ENCODE measurements at regions not wholly inside any gene's neighbourhood (a gene's known extent, or its start where the extent isn't known, plus 50 kb on each side); places are given as distances from the start of the nearest gene placed in this dataset.

DNA sequence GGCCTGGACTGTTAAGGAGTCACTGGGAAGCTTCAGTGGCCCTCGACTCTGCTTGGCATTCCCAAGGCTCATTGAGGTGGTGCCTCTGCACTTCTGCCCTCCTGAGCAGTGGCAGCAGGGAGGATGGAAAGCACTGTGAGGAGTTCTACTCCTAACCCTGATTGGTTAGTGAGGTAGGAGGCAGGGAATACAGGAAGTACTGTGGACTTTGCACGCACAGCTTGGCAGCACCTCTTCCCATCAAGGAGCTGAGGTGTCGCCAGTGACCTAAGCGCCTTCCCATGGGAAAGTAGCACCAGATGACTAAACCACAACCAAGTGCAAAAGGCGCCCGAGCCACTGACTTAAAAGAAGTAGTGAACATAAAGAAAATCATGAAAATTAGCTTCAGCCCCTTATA, 152.5 kb upstream of the CADM1 start:
- no peak for DNase-seq (ENCODE audit: low read depth in 6 of 9, low spot score in 9 of 9)
- H3K4me3 ChIP-seq (ENCODE audit: low read length in 2 of 2) = no peak overlapping the region
- WGBS = 73% methylated on average over 6 of the region's 6 CpGs
- no peaks in the 10 kb centered on the region for H3K4me1 ChIP-seq (ENCODE audit: control insufficient read depth in 2 of 2, insufficient read depth in 2 of 2, low read length in 2 of 2)
- no peak overlapping the region for H3K27ac ChIP-seq (ENCODE audit: low read depth in 1 of 2, low read length in 1 of 2)
- H3K9me3 ChIP-seq (ENCODE audit: control insufficient read depth in 2 of 2, insufficient read depth in 1 of 2, low read length in 1 of 2) = no peaks in the 10 kb centered on the region
- peaks cover 22 to 40% of the 10 kb centered on the region in 2 donors for H3K27me3 ChIP-seq (ENCODE audit: control insufficient read depth in 2 of 2, insufficient read depth in 1 of 2, low read length in 1 of 2)
- H3K36me3 ChIP-seq (ENCODE audit: control insufficient read depth in 2 of 2, insufficient read depth in 2 of 2, low read length in 1 of 2) = no peaks in the 10 kb centered on the region

GRCh38 chr11:115656041-115656440, 151.8 kb upstream of the CADM1 start:
- DNase-seq (ENCODE audit: low read depth in 6 of 9, low spot score in 9 of 9) = no peak
- Histone ChIP-seq H3K27ac (ENCODE audit: low read depth in 1 of 2, low read length in 1 of 2) (no peak overlapping the region), H3K36me3 (ENCODE audit: control insufficient read depth in 2 of 2, insufficient read depth in 2 of 2, low read length in 1 of 2) (no peaks in the 10 kb centered on the region), H3K27me3 (ENCODE audit: control insufficient read depth in 2 of 2, insufficient read depth in 1 of 2, low read length in 1 of 2) (peaks cover 22 to 38% of the 10 kb centered on the region in 2 donors), H3K9me3 (ENCODE audit: control insufficient read depth in 2 of 2, insufficient read depth in 1 of 2, low read length in 1 of 2) (no peaks in the 10 kb centered on the region), H3K4me3 (ENCODE audit: low read length in 2 of 2) (no peak overlapping the region), H3K4me1 (ENCODE audit: control insufficient read depth in 2 of 2, insufficient read depth in 2 of 2, low read length in 2 of 2) (no peaks in the 10 kb centered on the region)

DNA sequence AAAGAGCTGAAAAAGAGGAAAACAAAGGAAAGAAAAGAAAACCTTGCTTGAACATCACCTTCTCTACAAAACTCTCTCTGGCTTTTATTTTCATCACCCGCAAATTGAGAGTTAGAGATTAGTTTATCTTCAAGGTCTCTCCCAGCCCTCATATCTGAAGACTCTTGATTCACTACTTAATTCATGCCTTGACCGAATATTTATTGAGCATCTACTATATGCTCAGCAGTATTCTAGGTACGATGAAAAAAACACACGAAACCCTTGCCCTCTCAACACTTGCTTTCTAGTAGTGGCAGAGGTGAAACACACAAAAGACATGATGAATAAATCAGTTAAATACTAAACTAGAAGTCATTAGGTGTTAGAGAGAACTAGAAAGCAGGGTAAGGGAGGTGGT, 150.6 kb upstream of the CADM1 start:
- Histone ChIP-seq H3K27ac (ENCODE audit: low read depth in 1 of 2, low read length in 1 of 2) (no peak overlapping the region), H3K36me3 (ENCODE audit: control insufficient read depth in 2 of 2, insufficient read depth in 2 of 2, low read length in 1 of 2) (no peaks in the 10 kb centered on the region), H3K4me3 (ENCODE audit: low read length in 2 of 2) (no peak overlapping the region), H3K4me1 (ENCODE audit: control insufficient read depth in 2 of 2, insufficient read depth in 2 of 2, low read length in 2 of 2) (no peaks in the 10 kb centered on the region), H3K9me3 (ENCODE audit: control insufficient read depth in 2 of 2, insufficient read depth in 1 of 2, low read length in 1 of 2) (no peaks in the 10 kb centered on the region), H3K27me3 (ENCODE audit: control insufficient read depth in 2 of 2, insufficient read depth in 1 of 2, low read length in 1 of 2) (peaks cover 14 to 26% of the 10 kb centered on the region in 2 donors)
- 96% methylated on average over 4 of the region's 4 CpGs for WGBS
- DNase-seq (ENCODE audit: low read depth in 6 of 9, low spot score in 9 of 9) = no peak

DNA sequence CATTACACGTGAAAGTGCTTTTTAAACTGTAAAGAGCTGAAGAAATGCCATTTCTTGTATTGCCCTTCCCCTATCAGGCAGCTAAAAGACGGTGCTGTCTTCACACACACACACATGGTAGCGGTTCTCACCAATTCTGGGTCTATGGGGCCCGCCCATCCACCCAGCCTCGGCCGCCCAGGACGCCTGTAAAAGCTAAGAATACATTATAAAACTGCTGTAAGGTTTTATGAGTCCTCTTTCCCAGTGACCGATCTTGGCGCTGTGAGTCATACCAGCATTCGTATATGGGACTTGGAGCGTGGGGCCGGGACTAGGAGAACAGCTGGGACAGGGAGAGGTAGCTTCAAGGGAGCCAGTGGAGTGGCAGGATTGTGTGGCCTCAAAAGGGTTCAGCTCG, 149.7 kb upstream of the CADM1 start:
- no peak overlapping the region for H3K4me3 ChIP-seq (ENCODE audit: low read length in 2 of 2)
- no peak overlapping the region for H3K27ac ChIP-seq (ENCODE audit: low read depth in 1 of 2, low read length in 1 of 2)
- H3K36me3 ChIP-seq (ENCODE audit: control insufficient read depth in 2 of 2, insufficient read depth in 2 of 2, low read length in 1 of 2) = no peaks in the 10 kb centered on the region
- no peaks in the 10 kb centered on the region for H3K9me3 ChIP-seq (ENCODE audit: control insufficient read depth in 2 of 2, insufficient read depth in 1 of 2, low read length in 1 of 2)
- no peak for DNase-seq (ENCODE audit: low read depth in 6 of 9, low spot score in 9 of 9)
- no peaks in the 10 kb centered on the region for H3K4me1 ChIP-seq (ENCODE audit: control insufficient read depth in 2 of 2, insufficient read depth in 2 of 2, low read length in 2 of 2)
- 88% methylated on average over 13 of the region's 13 CpGs for WGBS
- peaks cover 6 to 17% of the 10 kb centered on the region in 2 donors for H3K27me3 ChIP-seq (ENCODE audit: control insufficient read depth in 2 of 2, insufficient read depth in 1 of 2, low read length in 1 of 2)

DNA sequence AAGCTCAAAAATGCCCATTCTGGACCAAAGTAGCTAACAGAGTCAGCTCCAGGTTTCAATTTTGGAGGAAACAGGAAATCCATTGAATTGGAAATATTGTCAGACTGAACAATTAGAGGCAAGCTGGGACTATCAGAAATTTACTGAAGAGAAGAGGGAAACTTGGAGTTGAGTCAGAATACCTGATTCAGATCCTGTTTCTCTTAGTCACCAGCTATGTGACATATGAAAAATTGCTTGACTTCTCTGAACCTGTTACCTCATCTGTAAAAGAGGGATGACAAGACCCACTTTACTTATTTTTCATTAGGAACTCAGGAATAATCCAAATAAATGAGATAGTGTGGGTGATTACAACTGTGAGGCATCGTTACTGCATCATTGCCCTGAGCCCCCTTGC, 148.9 kb upstream of the CADM1 start:
- no peak for DNase-seq (ENCODE audit: low read depth in 6 of 9, low spot score in 9 of 9)
- 95% methylated on average over 1 of the region's 1 CpG for WGBS
- H3K27ac ChIP-seq (ENCODE audit: low read depth in 1 of 2, low read length in 1 of 2) = no peak overlapping the region
- no peak overlapping the region for H3K4me3 ChIP-seq (ENCODE audit: low read length in 2 of 2)
- H3K9me3 ChIP-seq (ENCODE audit: control insufficient read depth in 2 of 2, insufficient read depth in 1 of 2, low read length in 1 of 2) = no peaks in the 10 kb centered on the region
- peaks cover 0 to 9% of the 10 kb centered on the region in 2 donors for H3K27me3 ChIP-seq (ENCODE audit: control insufficient read depth in 2 of 2, insufficient read depth in 1 of 2, low read length in 1 of 2)
- H3K36me3 ChIP-seq (ENCODE audit: control insufficient read depth in 2 of 2, insufficient read depth in 2 of 2, low read length in 1 of 2) = no peaks in the 10 kb centered on the region
- no peaks in the 10 kb centered on the region for H3K4me1 ChIP-seq (ENCODE audit: control insufficient read depth in 2 of 2, insufficient read depth in 2 of 2, low read length in 2 of 2)

- H3K4me3 ChIP-seq (ENCODE audit: low read length in 2 of 2) = no peak overlapping the region
- H3K36me3 ChIP-seq (ENCODE audit: control insufficient read depth in 2 of 2, insufficient read depth in 2 of 2, low read length in 1 of 2) = no peaks in the 10 kb centered on the region
- H3K27me3 ChIP-seq (ENCODE audit: control insufficient read depth in 2 of 2, insufficient read depth in 1 of 2, low read length in 1 of 2) = peaks cover 0 to 7% of the 10 kb centered on the region in 2 donors
- 42% methylated on average over 8 of the region's 8 CpGs for WGBS
- no peaks in the 10 kb centered on the region for H3K4me1 ChIP-seq (ENCODE audit: control insufficient read depth in 2 of 2, insufficient read depth in 2 of 2, low read length in 2 of 2)
- H3K9me3 ChIP-seq (ENCODE audit: control insufficient read depth in 2 of 2, insufficient read depth in 1 of 2, low read length in 1 of 2) = no peaks in the 10 kb centered on the region
- H3K27ac ChIP-seq (ENCODE audit: low read depth in 1 of 2, low read length in 1 of 2) = no peak overlapping the region
- no peak for DNase-seq (ENCODE audit: low read depth in 6 of 9, low spot score in 9 of 9)
Observed at GRCh38 chr11:115652496-115652895, 148.3 kb upstream of the CADM1 start.

GRCh38 chr11:115652094-115652493, 147.9 kb upstream of the CADM1 start:
- DNase-seq (ENCODE audit: low read depth in 6 of 9, low spot score in 9 of 9) = no peak
- H3K27me3 ChIP-seq (ENCODE audit: control insufficient read depth in 2 of 2, insufficient read depth in 1 of 2, low read length in 1 of 2) = peaks cover 0 to 7% of the 10 kb centered on the region in 2 donors
- WGBS = 31% methylated on average over 1 of the region's 1 CpG
- no peak overlapping the region for H3K27ac ChIP-seq (ENCODE audit: low read depth in 1 of 2, low read length in 1 of 2)
- no peaks in the 10 kb centered on the region for H3K4me1 ChIP-seq (ENCODE audit: control insufficient read depth in 2 of 2, insufficient read depth in 2 of 2, low read length in 2 of 2)
- no peak overlapping the region for H3K4me3 ChIP-seq (ENCODE audit: low read length in 2 of 2)
- H3K36me3 ChIP-seq (ENCODE audit: control insufficient read depth in 2 of 2, insufficient read depth in 2 of 2, low read length in 1 of 2) = no peaks in the 10 kb centered on the region
- H3K9me3 ChIP-seq (ENCODE audit: control insufficient read depth in 2 of 2, insufficient read depth in 1 of 2, low read length in 1 of 2) = no peaks in the 10 kb centered on the region

- WGBS = 76% methylated on average over 5 of the region's 5 CpGs
- peaks cover 0 to 13% of the 10 kb centered on the region in 2 donors for H3K27me3 ChIP-seq (ENCODE audit: control insufficient read depth in 2 of 2, insufficient read depth in 1 of 2, low read length in 1 of 2)
Observed at GRCh38 chr11:115649461-115649860, 145.2 kb upstream of the CADM1 start.

GRCh38 chr11:115645631-115646317, 141.6 kb upstream of the CADM1 start:
- H3K4me1 ChIP-seq (ENCODE audit: control insufficient read depth in 2 of 2, insufficient read depth in 2 of 2, low read length in 2 of 2) = no peaks in the 10 kb centered on the region
- 40% methylated on average over 28 of the region's 28 CpGs for WGBS
- no peak overlapping the region for H3K27ac ChIP-seq (ENCODE audit: low read depth in 1 of 2, low read length in 1 of 2)
- H3K9me3 ChIP-seq (ENCODE audit: control insufficient read depth in 2 of 2, insufficient read depth in 1 of 2, low read length in 1 of 2) = no peaks in the 10 kb centered on the region
- DNase-seq (ENCODE audit: low read depth in 6 of 9, low spot score in 9 of 9) = no peak
- no peak overlapping the region for H3K4me3 ChIP-seq (ENCODE audit: low read length in 2 of 2)
- peaks cover 0 to 13% of the 10 kb centered on the region in 2 donors for H3K27me3 ChIP-seq (ENCODE audit: control insufficient read depth in 2 of 2, insufficient read depth in 1 of 2, low read length in 1 of 2)
- no peaks in the 10 kb centered on the region for H3K36me3 ChIP-seq (ENCODE audit: control insufficient read depth in 2 of 2, insufficient read depth in 2 of 2, low read length in 1 of 2)

More at GRCh38 chr11:115649461-115649860, 145.2 kb upstream of the CADM1 start:
- Histone ChIP-seq H3K4me1 (ENCODE audit: control insufficient read depth in 2 of 2, insufficient read depth in 2 of 2, low read length in 2 of 2) (no peaks in the 10 kb centered on the region), H3K4me3 (ENCODE audit: low read length in 2 of 2) (no peak overlapping the region), H3K36me3 (ENCODE audit: control insufficient read depth in 2 of 2, insufficient read depth in 2 of 2, low read length in 1 of 2) (no peaks in the 10 kb centered on the region), H3K9me3 (ENCODE audit: control insufficient read depth in 2 of 2, insufficient read depth in 1 of 2, low read length in 1 of 2) (no peaks in the 10 kb centered on the region), H3K27ac (ENCODE audit: low read depth in 1 of 2, low read length in 1 of 2) (no peak overlapping the region)
- DNase-seq (ENCODE audit: low read depth in 6 of 9, low spot score in 9 of 9) = no peak

All from thymus (tissue), 11 donors.